Neural cell (in vitro differentiated cells): ENCODE measurements at regions not wholly inside any gene's neighbourhood (a gene's known extent, or its start where the extent isn't known, plus 50 kb on each side); places are given as distances from the start of the nearest gene placed in this dataset.

ENCODE experiments used
- H2AFZ ChIP-seq: fragments of 200-600, 300-800 bp; sonication (generic), shearing (Covaris generic); 2 replicates; pipeline ENCODE4 v1.6.0; 2014; ENCODE audit warnings: low read depth, mild to moderate bottlenecking, antibody characterized with exemption, low read length, moderate library complexity
- H3F3A ChIP-seq: fragments of 200-600 bp; shearing (Covaris generic); 2 replicates; pipeline ENCODE4 v1.6.1; 2016; ENCODE audit warnings: mild to moderate bottlenecking, moderate library complexity, mixed read lengths, antibody characterized with exemption, low read length; ENCODE audit not compliant: insufficient read depth, poor library complexity, severe bottlenecking
- H3K27ac ChIP-seq: fragments of 200-600, 300-800 bp; sonication (generic), shearing (Covaris generic); 2 replicates; pipeline ENCODE4 v1.5.1; 2014; ENCODE audit warnings: mild to moderate bottlenecking, low read length, moderate library complexity
- H3K27me3 ChIP-seq: fragments of 300-800, 200-600 bp; sonication (generic), shearing (Covaris generic); 2 replicates; pipeline ENCODE4 v1.6.0; 2014; ENCODE audit warnings: mild to moderate bottlenecking, low read depth, low read length, moderate library complexity; ENCODE audit not compliant: insufficient read depth
- H3K36me3 ChIP-seq: fragments of 300-800, 200-600 bp; sonication (generic), shearing (Covaris generic); 2 replicates; pipeline ENCODE4 v1.5.1; 2014; ENCODE audit warnings: mild to moderate bottlenecking, antibody characterized with exemption, low read length, moderate library complexity; ENCODE audit not compliant: insufficient read depth
- H3K4me2 ChIP-seq: fragments of 300-800, 200-600 bp; sonication (generic), shearing (Covaris generic); 2 replicates; pipeline ENCODE4 v1.6.0; 2014; ENCODE audit warnings: mild to moderate bottlenecking, low read length
- H3K4me3 ChIP-seq: fragments of 300-800, 200-600 bp; sonication (generic), shearing (Covaris generic); 2 replicates; pipeline ENCODE4 v1.5.1; 2014; ENCODE audit warnings: mild to moderate bottlenecking, low read length, moderate library complexity
- H3K79me2 ChIP-seq: fragments of 200-600 bp; shearing (Covaris generic); replicated peaks from 2 replicates; pipeline ENCODE4 v1.6.0; 2014; ENCODE audit warnings: mild to moderate bottlenecking, low read length, moderate library complexity; ENCODE audit not compliant: insufficient read depth
- H3K9ac ChIP-seq: fragments of 300-800, 200-600 bp; sonication (generic), shearing (Covaris generic); 2 replicates; pipeline ENCODE4 v1.6.1; 2016; ENCODE audit warnings: mild to moderate bottlenecking, low read length, mixed read lengths
- H3K9me2 ChIP-seq: fragments of 200-600 bp; shearing (Covaris generic); 2 replicates; pipeline ENCODE4 v1.6.1; 2016; ENCODE audit warnings: mild to moderate bottlenecking, low read length, mixed read lengths; ENCODE audit not compliant: insufficient read depth
- H3K9me3 ChIP-seq: fragments of 200-600, 300-800 bp; sonication (generic), shearing (Covaris generic); 2 replicates; pipeline ENCODE4 v1.6.1; 2016; ENCODE audit warnings: mild to moderate bottlenecking, mixed run types, low read length, moderate library complexity, mixed read lengths
- H4K20me1 ChIP-seq: fragments of 200-600 bp; shearing (Covaris generic); 2 replicates; pipeline ENCODE4 v1.6.1; 2016; ENCODE audit warnings: mild to moderate bottlenecking, mixed run types; ENCODE audit not compliant: insufficient read depth
- CTCF ChIP-seq: fragments of 450-650 bp; IDR thresholded peaks from 2 replicates; pipeline ENCODE4 v1.5.1; 2014; ENCODE audit warnings: antibody characterized with exemption, mild to moderate bottlenecking, moderate library complexity; ENCODE audit not compliant: poor library complexity, severe bottlenecking
- EP300 ChIP-seq: fragments of 450-650 bp; conservative IDR thresholded peaks from 2 replicates; pipeline ENCODE4 v1.6.1; 2014; ENCODE audit warnings: antibody characterized with exemption, mild to moderate bottlenecking, moderate library complexity; ENCODE audit not compliant: poor library complexity, severe bottlenecking
- EZH2 ChIP-seq: fragments of 200-600, 300-800 bp; shearing (Covaris generic), sonication (generic); IDR thresholded peaks from 2 replicates; pipeline ENCODE4 v1.6.1; 2014; ENCODE audit warnings: antibody characterized with exemption, low read length, borderline replicate concordance, mild to moderate bottlenecking; ENCODE audit not compliant: insufficient read depth, poor library complexity, severe bottlenecking
- MXI1 ChIP-seq: fragments of 450-650 bp; conservative IDR thresholded peaks from 2 replicates; pipeline ENCODE4 v1.6.1; 2014; ENCODE audit warnings: antibody characterized with exemption, mild to moderate bottlenecking; ENCODE audit not compliant: poor library complexity, severe bottlenecking
- POLR2AphosphoS5 ChIP-seq: IDR thresholded peaks from 2 replicates; pipeline ENCODE4 v1.6.1; 2012
- RAD21 ChIP-seq: fragments of 450-650 bp; conservative IDR thresholded peaks from 2 replicates; pipeline ENCODE4 v1.6.1; 2014; ENCODE audit warnings: antibody characterized with exemption, mild to moderate bottlenecking, moderate library complexity
- REST ChIP-seq: IDR thresholded peaks from 2 replicates; pipeline ENCODE4 v1.6.1; 2012; ENCODE audit warnings: borderline replicate concordance
- SMC3 ChIP-seq: fragments of 450-650 bp; conservative IDR thresholded peaks from 2 replicates; pipeline ENCODE4 v1.6.1; 2014; ENCODE audit warnings: antibody characterized with exemption, mild to moderate bottlenecking, moderate library complexity; ENCODE audit not compliant: poor library complexity
- TAF1 ChIP-seq: IDR thresholded peaks from 2 replicates; pipeline ENCODE4 v1.6.1; 2012; ENCODE audit warnings: low read depth

GRCh38 chr1:18541046-18541795 lies 60.5 kb downstream of the KLHDC7A start:
- Histone ChIP-seq H3K9me2 (no peaks in the 10 kb centered on the region), H2AFZ (no peak overlapping the region), H3K4me3 (no peak overlapping the region), H3K27ac (no peak overlapping the region), H3K79me2 (no peaks in the 10 kb centered on the region), H3K9ac (no peak overlapping the region), H3K27me3 (no peaks in the 10 kb centered on the region), H3K36me3 (no peaks in the 10 kb centered on the region), H3K9me3 (peaks cover 4% of the 10 kb centered on the region), H3K4me2 (no peak overlapping the region), H3F3A (peaks cover 3% of the 10 kb centered on the region), H4K20me1 (no peaks in the 10 kb centered on the region)
- TF ChIP-seq TAF1: no peak
- no peak for TF ChIP-seq SMC3
- no peak for TF ChIP-seq REST
- TF ChIP-seq RAD21: no peak
- TF ChIP-seq CTCF: no peak
- no peak for TF ChIP-seq POLR2AphosphoS5
- TF ChIP-seq EP300: no peak
- no peak for TF ChIP-seq MXI1
- TF ChIP-seq EZH2: no peak

- Histone ChIP-seq H3K9me2 (no peaks in the 10 kb centered on the region), H3K79me2 (no peaks in the 10 kb centered on the region), H3K27ac (no peak overlapping the region), H4K20me1 (no peaks in the 10 kb centered on the region), H3K4me2 (no peak overlapping the region), H2AFZ (no peak overlapping the region), H3F3A (peaks cover 3% of the 10 kb centered on the region), H3K9ac (no peak overlapping the region), H3K36me3 (no peaks in the 10 kb centered on the region), H3K9me3 (peaks cover 4% of the 10 kb centered on the region), H3K4me3 (peak overlapping the region; percentile 18), H3K27me3 (no peaks in the 10 kb centered on the region)
- TF ChIP-seq TAF1 (no peak), REST (peak; percentile 55), MXI1 (no peak), RAD21 (no peak), EZH2 (no peak), EP300 (no peak), CTCF (no peak), SMC3 (no peak), POLR2AphosphoS5 (peak; percentile 64)
Measured at GRCh38 chr1:18542351-18542750, 61.6 kb downstream of the KLHDC7A start.
